ENCODE measurements at regions not wholly inside any gene's neighbourhood (a gene's known extent, or its start where the extent isn't known, plus 50 kb on each side); places are given as distances from the start of the nearest gene placed in this dataset.

DNA sequence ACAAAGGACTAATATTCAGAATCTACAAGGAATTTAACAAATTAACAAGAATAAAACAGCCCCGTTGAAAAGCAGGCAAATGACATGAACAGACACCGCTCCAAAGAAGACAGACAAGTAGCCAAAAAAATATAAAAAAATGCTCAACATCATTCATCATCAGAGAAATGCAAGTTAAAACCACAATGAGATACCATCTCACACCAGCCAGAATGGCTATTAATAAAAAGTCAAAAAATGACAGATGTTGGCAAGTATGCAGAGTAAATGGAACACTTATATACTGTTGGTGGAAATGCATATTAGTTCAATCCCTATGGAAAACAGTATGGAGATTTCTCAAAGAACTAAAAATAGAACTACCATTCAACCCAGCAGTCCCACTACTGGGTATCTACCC is 302.7 kb upstream of the RGMB start:
- DNase-seq: no peak

DNA sequence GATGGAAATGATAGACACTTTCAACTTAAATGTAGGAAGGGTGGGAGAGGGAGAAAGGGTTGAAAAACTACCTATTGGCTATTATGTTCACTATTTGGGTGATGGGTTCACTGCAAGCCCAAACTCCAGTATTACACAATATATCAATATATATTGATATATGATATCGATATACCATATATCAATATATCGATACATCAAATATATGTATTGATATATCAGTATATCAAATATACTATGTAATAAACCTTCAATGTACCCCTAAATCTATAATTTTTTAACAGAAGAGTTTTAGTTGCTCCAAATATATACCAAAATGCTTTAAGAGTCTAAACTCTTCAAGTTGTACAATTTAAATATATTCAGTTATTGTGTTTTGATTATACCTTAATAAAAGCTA is 302.0 kb upstream of the RGMB start:
- no peak for DNase-seq

DNA sequence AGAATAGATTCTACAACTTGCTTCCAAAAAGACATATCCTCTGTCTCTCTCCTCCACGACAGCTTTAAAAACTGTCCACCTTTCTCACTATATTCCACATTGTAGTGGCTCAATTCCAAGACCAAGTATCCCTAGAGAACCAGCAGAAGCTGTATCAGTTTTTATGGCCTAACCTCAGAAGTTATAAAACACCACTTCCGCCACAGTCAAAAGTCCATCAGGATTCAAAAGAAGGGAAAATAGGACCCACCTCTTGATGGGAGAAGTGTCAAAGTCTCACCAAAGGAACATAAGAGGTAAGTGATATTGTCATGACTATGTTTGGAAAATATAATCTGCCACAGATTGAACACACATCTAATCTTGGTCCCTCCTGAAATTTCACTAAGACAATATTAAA is 299.2 kb upstream of the RGMB start:
- no peak for DNase-seq

DNA sequence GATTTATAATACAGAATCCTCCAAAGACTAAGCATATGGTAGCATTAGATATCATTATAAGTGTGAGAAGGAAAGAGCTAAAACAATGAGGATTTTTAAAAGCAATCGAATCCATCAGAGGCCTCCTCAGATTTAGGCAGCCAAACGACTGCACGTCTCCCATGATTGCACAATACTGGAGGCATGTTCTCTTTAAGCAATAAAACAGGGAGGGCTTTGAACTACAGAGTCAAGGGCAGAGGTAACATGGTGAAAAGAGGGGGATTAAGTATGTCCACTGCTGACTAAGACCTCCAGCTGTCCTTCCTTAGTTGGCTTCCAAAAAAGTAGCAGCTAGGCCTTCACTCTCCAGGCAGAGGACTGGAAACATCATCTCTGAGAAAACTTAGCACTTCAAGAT is 298.7 kb upstream of the RGMB start:
- no peak for DNase-seq

DNA sequence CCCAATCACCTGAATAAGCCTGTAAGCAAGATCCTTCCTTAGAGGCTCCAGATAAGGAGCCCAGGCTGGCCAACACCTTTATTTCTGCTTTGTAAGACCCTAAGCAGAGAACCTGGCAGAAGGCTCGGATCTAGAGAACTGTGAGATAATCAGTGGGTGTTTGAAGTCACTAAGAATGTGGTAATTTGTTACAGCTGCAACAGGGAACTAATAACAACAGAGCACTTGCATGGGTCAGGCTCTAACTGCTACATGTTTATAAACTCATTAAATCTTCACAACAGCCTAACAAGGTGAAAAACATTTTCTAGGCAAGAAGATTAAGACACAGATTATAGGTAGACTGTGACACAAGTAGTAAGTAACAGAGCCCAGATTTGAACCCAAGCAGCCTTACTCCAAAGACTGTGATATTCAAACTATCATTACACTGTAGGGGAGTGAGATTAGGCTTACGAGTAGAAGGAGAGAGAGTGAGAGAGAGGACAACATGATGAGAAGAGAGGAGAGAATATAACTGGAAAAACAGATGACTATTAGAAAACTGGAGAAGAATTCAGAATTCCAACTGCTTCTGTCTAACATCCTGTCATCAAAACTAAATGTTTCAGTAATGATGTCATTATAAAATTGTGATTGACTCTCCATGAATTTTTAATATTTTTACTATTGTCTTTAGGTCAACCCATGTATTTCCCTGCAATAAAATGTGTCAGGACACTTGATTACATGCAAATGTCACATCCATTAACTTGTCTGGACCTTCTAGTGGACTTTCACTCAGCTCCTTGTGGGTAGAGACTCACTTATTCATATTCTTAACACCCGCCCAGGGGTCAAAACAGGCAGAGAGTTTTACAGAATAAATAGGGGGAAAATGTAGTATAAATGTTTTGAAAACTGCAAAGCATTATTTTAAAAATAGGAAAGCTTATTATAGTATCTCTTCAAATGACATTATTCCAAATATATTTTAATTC is 290.9 kb upstream of the RGMB start:
- DNase-seq: no peak

DNA sequence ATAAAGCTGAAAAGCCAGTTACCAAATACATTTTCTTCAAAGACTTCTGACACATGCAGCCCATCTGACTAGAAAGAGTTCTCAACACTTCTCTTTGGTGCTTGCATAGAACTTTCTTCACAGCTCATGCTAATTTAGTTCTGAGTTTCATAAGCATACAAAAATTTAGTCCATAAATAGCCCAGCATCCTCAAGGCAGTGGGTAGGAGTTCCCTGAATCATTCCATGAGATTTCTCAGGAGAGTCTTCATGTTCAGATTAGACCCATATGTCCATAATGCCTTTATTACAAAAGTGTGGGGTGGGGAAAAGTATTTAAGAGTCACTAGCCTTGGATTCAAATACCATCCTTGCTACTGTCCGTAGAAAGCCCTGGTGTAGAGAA is 290.2 kb upstream of the RGMB start:
- DNase-seq: no peak

DNA sequence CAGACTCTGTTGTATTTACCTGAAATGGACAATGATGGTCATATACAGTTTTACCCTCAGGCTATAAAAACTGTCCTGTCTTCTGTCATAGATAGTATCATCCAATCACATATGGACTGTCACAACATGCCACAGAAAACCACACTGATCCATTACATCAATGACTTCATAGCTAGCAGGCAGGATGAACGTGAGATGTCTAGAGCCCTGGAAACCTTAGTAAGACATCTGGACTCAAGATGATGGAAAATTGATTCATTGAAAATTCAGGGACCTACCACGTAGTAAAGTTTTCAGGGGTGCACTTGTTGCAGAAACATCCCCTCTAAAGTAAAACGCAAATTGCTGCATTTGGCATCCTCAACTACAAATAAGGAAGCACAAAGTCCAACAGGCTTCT is 284.4 kb upstream of the RGMB start:
- no peak for DNase-seq

DNA sequence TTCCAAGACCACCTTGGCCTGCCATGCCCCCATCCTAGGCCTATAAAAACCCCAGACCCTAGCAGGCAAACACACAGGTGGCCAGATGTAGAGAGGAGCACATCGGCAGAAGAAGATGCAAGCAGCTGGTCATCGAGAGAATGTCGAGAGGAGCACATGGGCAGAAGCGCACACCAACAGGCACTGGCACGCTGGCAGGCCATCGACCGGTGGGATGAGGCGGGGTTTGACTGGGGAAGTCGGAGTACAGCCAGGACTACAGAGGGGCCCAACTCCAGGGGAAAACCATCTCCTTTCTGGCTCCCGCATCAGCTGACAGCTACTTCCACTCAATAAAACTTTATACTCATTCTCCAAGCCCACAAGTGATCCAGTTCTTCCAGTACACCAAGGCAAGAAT is 283.1 kb upstream of the RGMB start:
- no peak for DNase-seq

DNA sequence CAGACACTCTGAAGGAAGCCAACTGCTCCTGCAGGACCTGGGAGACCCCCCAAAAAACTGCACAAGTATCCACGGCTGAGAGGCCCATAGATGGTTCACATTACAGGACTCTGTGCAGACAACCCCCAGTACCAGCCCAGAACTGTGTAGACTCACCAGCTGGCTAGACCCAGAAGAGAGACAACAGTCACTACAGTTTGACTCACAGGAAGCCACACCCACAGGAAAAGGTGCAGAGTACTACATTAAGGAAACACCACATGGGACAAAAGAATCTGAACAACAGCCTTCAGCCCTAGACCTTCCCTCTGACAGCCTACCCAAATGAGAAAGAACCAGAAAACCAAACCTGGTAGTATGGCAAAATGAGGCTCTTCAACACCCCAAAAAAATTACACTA is 281.2 kb upstream of the RGMB start:
- no peak for DNase-seq

DNA sequence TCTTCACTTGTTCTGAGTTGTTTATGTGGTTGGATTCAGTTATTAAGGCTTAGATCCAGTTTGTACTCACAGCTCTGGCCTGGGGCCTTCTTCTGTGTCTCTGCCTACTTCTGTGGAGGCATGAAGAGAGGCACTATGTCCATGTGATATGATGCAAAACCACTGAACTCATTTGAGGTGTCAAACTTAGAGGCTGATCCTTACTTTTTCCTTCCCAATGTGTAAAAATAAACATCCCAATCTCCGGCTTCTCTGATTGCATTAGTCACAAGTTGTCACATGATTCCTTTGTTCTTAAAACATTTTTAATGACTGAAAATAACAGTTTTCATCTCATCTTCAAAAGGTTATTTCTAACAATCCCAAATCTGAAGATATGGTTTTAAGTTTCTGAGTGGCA is 276.0 kb upstream of the RGMB start:
- no peak for DNase-seq

DNA sequence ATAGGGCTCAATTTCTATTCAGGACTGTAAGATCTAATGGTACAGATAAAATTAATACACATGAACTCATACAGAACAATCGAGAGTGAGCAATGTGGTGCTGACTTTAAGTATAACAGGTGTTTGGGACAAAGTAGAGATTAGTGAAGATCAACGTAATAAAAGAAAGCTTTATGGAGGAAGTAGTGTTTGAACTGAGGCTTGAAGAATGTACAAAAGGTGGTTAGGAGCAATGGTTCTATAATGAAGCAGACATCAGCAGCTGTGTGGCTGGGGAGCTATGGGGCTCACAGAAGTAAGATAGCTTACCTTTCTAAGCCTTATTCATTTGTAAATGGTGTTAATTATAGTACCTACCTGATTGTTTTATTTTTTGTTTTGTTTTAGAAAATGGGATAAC is 275.4 kb upstream of the RGMB start:
- no peak for DNase-seq

DNA sequence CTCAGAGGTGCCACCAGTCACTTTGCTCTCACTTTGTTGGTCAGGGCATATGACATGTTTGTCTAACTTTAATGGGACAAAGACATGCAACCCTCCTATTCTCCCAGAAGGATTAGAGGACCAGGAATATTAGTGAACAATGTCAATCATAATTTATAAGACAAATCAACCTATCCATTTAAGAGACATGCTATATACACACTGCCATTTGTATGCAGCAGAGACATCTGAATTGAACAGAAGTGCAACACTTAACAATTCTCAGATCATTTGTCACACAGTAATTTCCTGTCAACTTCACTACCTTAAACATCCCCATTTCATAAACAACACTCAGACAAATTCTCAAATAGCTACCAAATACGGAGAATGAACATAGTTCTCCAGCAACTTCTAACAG is 273.6 kb upstream of the RGMB start:
- no peak for DNase-seq

DNA sequence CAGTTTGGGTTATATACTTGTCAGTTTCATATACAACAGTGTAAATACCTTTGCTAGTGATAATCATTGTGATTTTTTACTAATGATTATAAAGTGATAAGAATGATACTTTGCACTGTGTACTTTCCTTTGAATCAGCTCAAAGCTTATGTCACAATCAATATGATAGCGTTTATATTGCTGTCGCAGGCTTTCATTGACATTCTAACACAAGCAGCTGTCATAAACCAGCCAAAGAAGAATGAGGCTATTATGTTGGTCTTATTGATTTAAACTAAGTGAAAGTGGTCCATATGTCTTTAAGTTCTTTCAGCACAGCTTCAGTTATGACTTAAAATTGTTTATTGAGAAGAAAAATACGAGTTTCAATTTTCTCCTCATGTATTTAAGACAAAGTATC is 272.7 kb upstream of the RGMB start:
- no peak for DNase-seq

DNA sequence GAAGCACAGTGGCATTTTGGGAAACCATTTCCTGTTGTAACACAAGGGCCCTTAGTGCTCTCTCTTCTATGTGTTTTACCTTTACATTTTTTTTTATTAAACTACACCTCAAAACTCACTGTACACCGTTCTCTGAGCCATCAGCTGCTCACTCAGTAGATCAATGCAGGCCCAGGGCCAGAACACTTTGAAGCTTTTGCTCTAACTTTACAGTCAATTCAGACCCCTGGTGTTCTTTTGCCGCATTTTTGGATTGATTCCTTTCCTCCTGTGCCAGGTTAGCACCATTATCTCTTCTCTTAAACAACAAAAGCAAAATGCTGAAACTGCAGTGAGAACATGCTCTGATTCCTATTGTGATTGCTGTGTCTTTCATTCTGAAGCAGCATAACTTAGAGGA is 269.8 kb upstream of the RGMB start:
- no peak for DNase-seq

DNA sequence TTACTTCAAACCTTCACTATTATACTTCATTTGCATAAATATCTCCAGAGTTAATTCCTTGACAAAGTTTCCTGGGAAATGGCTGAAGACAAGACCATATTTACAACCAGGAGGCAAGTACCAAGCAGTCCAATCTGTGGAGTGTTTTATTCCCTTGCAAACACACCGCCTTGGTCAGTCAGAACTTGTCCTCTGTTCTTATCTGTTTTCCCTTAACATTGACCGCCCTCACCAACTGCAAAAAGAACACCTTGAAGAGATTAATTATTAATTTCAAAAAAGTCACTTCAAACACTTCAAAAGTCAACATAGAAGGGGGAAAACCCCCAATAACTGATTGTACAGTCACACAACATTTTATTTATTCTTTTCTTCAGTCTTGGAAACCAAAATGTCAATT is 269.0 kb upstream of the RGMB start:
- no peak for DNase-seq

DNA sequence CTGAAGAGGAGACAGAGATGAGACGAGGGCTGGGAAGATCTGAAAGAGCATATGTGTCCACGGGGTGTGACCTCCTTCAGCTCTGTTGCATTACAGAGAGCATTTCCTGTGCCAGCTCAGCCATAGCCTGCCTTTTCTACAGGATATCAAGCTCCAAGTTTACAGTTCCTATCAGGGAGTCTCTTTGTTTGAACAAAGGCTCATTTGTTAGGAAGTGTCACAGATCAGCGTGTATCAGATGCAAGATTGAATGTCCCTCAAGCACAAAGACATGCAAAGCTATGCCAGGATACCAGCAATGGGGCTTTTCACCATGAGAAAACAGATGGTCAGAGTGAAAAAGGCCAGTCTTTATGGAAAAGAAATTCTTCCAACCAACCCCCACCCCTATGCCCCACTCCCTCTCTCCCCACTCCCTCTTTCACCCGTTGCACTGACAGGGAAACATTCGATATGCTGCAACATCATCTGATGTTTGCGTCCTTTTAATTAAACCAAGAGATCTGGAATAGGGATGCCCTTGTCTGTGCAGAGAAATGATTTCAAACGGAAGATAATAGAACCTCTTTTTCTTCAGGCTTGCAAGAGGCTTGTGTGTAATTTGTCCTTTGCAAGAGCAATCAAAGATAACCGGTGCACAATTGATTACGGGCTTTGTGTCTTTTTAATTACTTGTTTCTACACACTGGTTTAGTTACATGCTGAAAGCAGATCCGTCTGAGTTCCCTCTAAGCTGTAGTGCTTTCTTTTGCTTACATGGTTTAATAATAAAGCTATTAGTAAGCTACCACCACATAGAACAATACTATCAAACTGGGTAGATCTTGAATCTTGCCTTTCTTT is 263.1 kb upstream of the RGMB start:
- no peak for DNase-seq

DNA sequence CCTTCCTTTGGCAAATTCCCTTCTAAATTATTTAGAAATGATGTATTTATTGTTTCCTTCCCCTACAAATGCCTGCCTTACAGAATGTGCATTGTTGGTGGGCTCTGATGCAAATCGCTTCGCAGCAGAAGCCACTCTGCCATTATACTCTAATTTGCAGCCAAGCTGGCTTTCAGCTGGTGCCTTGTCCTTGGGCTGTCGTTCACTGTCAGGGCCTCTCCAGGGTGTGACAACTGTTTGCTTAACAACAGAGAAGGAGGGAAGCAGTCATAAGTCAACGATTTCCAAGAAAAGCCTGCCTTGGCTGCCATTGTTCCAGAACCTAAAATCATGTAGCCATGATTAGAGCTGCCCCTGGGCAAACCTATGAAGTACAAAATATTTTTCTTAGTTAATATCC is 260.1 kb upstream of the RGMB start:
- DNase-seq: no peak

DNA sequence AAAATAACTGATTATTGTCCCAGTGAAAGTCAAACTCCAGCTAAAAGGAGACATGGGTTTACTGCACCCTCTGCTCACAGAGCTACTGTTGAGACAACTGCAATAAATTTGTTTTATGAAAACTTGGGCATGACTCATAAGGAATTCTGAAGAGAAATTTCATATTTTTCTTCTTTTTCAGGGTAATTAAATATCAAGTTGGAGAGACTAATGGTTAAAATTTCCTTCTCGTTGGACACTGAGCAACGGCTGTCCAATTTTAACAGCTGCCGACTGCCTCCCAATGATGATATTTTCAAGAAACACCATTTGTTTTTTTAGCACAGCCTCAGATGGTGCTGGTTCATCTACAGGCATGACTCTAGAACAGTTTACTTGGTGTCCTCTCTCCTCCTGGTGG is 259.2 kb upstream of the RGMB start:
- DNase-seq: no peak

DNA sequence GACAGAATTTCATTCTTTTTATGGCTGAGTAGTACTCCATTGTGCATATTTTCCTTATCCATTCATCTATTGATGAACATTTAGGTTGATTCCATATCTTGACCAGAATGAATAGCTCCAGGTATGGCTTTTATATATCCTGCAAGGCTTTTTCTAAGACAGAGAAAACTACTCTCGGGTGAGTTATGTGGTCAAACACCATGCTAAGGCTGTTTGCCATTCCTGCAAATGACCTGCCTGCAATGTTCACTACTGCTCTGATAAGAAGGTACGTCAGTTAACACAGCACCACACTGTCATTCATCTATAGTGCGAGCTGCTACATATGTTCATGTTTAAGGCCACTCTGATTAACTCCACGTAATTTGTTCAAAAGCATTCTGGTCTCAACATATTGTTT is 256.8 kb upstream of the RGMB start:
- DNase-seq: no peak

DNA sequence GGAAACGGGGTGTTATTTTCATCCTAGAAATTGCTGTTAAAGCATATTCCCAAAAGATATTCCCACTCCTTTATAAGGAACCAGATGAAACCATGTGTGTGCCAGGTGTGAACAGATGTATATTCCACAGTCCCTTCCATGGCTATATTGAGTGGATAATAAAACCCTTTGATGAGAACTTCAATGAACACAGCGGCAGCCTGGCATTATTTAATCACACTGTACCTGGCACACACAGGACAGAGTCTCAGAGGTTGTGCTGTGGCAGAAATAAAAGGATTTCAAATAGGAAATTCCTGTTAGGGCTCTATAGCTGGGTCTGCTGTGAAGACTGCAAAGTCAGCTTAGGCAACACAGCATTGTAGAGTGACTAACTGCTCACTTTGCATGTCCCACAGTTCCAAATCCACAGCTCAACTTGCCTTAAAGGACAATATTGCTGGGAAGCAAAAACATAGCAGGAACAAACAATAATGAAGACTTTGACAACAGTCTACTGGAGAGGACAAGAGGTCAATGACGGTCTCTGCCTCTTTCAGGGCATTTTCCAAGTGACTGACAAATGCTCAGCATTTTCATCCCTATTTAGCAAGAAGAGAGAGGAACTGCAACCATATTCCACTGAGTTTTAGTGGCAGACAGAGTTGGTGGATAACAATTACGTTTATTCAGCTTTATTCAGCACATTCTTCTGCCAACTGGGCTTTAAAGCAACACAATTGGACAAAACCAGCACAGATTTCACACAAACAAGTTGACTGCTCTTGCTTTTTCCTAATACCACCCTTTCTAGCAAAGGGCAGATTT is 255.7 kb upstream of the RGMB start:
- DNase-seq: no peak

DNA sequence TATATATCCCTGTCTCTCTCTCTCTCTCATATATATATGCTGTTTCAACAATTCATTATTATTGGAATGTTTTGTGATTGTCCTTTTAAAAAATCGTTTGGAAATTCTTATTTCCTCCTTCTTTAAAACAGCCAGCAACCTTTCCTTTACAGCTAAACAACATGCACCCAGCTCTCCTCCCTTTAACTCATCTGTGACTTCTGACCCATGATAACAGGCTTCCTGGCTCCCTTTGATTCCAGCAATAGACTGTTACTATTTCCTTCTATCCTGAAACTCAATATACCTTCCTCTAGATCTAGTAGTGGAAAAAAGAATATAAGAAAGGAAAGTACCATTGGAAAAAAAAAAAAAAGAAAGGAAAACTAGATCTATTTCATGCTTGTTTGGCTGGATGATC is 254.7 kb upstream of the RGMB start:
- no peak for DNase-seq

DNA sequence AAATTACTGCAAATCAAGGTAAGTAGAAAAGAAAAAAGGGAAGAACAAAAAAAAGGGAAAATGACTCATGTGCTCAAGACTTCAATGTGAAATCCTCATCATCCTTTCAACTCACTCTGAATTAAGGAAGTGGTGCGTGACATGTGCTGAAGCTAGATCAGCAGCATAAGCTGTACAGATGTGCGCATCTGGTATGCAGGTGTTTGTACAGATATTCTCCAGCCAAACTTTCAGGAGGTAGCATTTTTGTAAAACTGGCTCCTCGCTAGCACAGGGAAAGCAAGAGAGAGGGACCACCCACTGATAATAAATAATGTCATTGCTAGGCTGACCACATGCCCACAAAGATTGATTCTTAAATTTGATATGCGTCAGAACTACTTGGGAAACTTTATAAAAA is 253.9 kb upstream of the RGMB start:
- DNase-seq: no peak

DNA sequence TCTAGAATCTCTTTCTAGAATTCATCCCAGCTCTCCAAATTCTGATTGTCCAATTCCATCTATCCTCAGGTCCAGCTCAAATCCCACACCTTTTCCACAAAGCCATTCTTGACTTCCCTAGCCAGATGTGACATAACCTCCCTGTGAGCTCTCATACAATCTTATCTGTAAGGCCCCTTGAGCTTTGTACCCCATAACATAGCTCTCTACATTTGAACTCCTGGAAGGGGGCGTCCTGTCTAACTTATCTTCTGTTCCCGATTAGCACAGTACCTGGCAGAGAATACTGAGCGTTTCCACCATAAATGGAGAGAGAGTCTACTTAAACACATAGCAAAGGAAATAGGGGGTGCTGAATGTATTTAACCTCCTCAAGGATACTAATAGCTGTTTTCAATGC is 251.6 kb upstream of the RGMB start:
- DNase-seq: no peak

All from NCI-H1105 (cell line).